PC-9 (cell line): ENCODE measurements at regions not wholly inside any gene's neighbourhood (a gene's known extent, or its start where the extent isn't known, plus 50 kb on each side); places are given as distances from the start of the nearest gene placed in this dataset.

Experiments
- EZH2 ChIP-seq: fragments of 200-600 bp; sonication (generic); IDR thresholded peaks from 2 replicates; pipeline ENCODE4 v1.8.0; 2017; ENCODE audit warnings: antibody characterized with exemption, low read depth
- TF ChIP-seq, protein P1 (sequence below): fragments of 200-600 bp; sonication (generic); conservative IDR thresholded peaks from 2 replicates; pipeline ENCODE4 v1.6.1; 2017; ENCODE audit warnings: mixed run types, antibody characterized with exemption, mild to moderate bottlenecking, moderate library complexity

DNA sequence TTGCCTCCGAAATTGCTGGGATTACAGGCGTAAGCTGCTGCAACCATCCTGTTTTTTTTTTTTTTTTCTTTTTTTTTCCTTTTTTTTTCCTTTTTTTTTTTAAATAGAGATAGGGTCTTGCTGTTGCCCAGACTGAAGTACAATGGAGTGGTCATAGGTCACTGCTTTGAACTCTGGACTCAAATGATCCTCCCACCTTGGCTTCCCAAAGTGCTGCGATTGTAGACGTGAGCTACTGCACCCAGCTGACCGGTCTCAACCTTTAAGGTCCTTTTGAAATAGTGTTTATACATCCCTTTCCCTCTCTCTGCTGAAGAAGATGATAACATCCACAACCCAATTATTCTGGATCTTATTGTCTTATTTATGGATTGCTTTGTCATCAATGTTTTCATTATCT, 548.7 kb downstream of the GBA3 start:
- TF ChIP-seq, protein P1, sequence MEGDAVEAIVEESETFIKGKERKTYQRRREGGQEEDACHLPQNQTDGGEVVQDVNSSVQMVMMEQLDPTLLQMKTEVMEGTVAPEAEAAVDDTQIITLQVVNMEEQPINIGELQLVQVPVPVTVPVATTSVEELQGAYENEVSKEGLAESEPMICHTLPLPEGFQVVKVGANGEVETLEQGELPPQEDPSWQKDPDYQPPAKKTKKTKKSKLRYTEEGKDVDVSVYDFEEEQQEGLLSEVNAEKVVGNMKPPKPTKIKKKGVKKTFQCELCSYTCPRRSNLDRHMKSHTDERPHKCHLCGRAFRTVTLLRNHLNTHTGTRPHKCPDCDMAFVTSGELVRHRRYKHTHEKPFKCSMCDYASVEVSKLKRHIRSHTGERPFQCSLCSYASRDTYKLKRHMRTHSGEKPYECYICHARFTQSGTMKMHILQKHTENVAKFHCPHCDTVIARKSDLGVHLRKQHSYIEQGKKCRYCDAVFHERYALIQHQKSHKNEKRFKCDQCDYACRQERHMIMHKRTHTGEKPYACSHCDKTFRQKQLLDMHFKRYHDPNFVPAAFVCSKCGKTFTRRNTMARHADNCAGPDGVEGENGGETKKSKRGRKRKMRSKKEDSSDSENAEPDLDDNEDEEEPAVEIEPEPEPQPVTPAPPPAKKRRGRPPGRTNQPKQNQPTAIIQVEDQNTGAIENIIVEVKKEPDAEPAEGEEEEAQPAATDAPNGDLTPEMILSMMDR, result no peak
- no peak for TF ChIP-seq EZH2
